ENCODE measurements at regions not wholly inside any gene's neighbourhood (a gene's known extent, or its start where the extent isn't known, plus 50 kb on each side); places are given as distances from the start of the nearest gene placed in this dataset.

GRCh38 chr7:41012041-41012440 is 690.8 kb downstream of the INHBA start:
- no peak for TF ChIP-seq CTCF (conservative IDR thresholded peaks at IDR 0.05 in 1 of 2, IDR thresholded peaks at IDR 0.05 in 1 of 2; ENCODE audit: extremely low read depth in 1 of 2, insufficient read depth in 1 of 2, low read depth in 1 of 2, low read length in 2 of 2)
- no peak for TF ChIP-seq EZH2 (IDR thresholded peaks at IDR 0.05; ENCODE audit: borderline replicate concordance, low read length)
